Upper lobe of left lung (tissue), 6 donors: ENCODE measurements at regions not wholly inside any gene's neighbourhood (a gene's known extent, or its start where the extent isn't known, plus 50 kb on each side); places are given as distances from the start of the nearest gene placed in this dataset.
A peak's percentile ranks its signal among the peaks of the same experiment; 100 is the strongest.

ENCODE experiments used
- ATAC-seq, 2 donors: fragments of 200-7000 bp; cut with Tn5 transposase; one replicate each; pipeline ENCODE4 v1.9.1; 2022; ENCODE audit warnings: mild to moderate bottlenecking in 2 of 2, moderate library complexity in 2 of 2; ENCODE audit not compliant: low FRiP score in 2 of 2
- DNase-seq, 2 donors: peaks; one replicate each; pipeline ENCODE4 v3.0.0-alpha.2; 2019 to 2020
- H3K27ac ChIP-seq, 4 donors: fragments of 200-600 bp; sonication (generic); one replicate each; pipeline ENCODE4 v1.5.1; 2016 to 2019
- H3K27me3 ChIP-seq, 4 donors: fragments of 200-600 bp; sonication (generic); one replicate each; pipeline ENCODE4 v1.5.1; 2017 to 2019
- H3K36me3 ChIP-seq, 4 donors: fragments of 200-600 bp; sonication (generic); one replicate each; pipeline ENCODE4 v1.5.1; 2016 to 2019
- H3K4me1 ChIP-seq, 4 donors: fragments of 200-600 bp; sonication (generic); one replicate each; pipeline ENCODE4 v1.5.1; 2018 to 2019
- H3K4me3 ChIP-seq, 4 donors: fragments of 200-600 bp; sonication (generic); one replicate each; pipeline ENCODE4 v1.5.1; 2017 to 2019; ENCODE audit warnings: mild to moderate bottlenecking in 2 of 4, moderate library complexity in 1 of 4
- H3K9me3 ChIP-seq, 4 donors: fragments of 200-600 bp; sonication (generic); one replicate each; pipeline ENCODE4 v1.5.1; 2018 to 2019
- EP300 ChIP-seq, 4 donors: sonication (generic); formaldehyde crosslinking; IDR thresholded peaks; one replicate each; pipeline ENCODE4 v1.5.1; 2017; ENCODE audit warnings: antibody characterized with exemption in 4 of 4, control low read depth in 2 of 4
- POLR2A ChIP-seq, 4 donors: fragments of 450-650 bp; IDR thresholded peaks; one replicate each; pipeline ENCODE4 v1.5.1; 2016 to 2017; ENCODE audit warnings: antibody characterized with exemption in 4 of 4, mild to moderate bottlenecking in 2 of 4
- POLR2AphosphoS5 ChIP-seq, 2 donors: sonication (generic); formaldehyde crosslinking; IDR thresholded peaks; one replicate each; pipeline ENCODE4 v1.5.1; 2017; ENCODE audit warnings: antibody characterized with exemption in 2 of 2
- WGBS, 2 donors: methylation state at CpG; one replicate each; pipeline ENCODE4 v1.1.5; 2017 to 2018; 5-methylcytosine and 5-hydroxymethylcytosine counted together
- TF ChIP-seq, protein P1 (sequence below), 6 experiments: fragments of 450-650 bp in 4 of 6; fragments of 200-600 bp in 2 of 6; sonication (generic) in 2 of 6; IDR thresholded peaks; one replicate each; pipeline ENCODE4 v1.5.1; 2016 to 2019; ENCODE audit warnings: antibody characterized with exemption in 6 of 6
- donor health status: DM: no; HTN: no; CAD: no; lungs with moderate emphysema.
- donor health status: DM: no; HTN: yes; CAD: no; lungs with severe emphysema.

DNA sequence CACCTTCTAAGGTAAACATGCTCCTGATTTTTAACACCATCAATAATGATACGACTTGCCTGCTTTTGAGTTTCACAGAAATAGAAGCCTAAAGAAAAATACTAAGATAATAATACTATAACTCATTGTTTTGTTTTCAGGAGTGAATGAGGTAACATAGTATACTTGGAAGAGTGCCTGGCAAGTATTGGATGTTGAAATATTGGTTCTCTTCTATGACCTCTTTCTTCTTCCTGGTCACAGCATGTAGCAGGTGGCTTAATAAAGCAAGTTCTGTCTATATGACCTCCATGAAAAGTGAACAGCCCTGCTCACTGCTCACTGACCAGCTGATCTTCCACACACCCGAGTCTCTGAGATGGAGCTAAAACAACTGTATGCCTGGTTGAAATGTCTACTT, 312.3 kb upstream of the ONECUT1 start:
- no peaks in the 10 kb centered on the region for H3K4me1 ChIP-seq
- ATAC-seq, result no peak
- no peak overlapping the region for H3K4me3 ChIP-seq
- H3K9me3 ChIP-seq, result no peaks in the 10 kb centered on the region
- no peak for TF ChIP-seq POLR2AphosphoS5 (IDR thresholded peaks at IDR 0.05)
- TF ChIP-seq, protein P1, sequence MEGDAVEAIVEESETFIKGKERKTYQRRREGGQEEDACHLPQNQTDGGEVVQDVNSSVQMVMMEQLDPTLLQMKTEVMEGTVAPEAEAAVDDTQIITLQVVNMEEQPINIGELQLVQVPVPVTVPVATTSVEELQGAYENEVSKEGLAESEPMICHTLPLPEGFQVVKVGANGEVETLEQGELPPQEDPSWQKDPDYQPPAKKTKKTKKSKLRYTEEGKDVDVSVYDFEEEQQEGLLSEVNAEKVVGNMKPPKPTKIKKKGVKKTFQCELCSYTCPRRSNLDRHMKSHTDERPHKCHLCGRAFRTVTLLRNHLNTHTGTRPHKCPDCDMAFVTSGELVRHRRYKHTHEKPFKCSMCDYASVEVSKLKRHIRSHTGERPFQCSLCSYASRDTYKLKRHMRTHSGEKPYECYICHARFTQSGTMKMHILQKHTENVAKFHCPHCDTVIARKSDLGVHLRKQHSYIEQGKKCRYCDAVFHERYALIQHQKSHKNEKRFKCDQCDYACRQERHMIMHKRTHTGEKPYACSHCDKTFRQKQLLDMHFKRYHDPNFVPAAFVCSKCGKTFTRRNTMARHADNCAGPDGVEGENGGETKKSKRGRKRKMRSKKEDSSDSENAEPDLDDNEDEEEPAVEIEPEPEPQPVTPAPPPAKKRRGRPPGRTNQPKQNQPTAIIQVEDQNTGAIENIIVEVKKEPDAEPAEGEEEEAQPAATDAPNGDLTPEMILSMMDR (IDR thresholded peaks at IDR 0.05), result no peak
- 63 to 67% methylated on average over 2 of the region's 2 CpGs for WGBS, 2 donors
- H3K27me3 ChIP-seq, result no peaks in the 10 kb centered on the region
- no peak overlapping the region for H3K27ac ChIP-seq
- no peak for DNase-seq
- H3K36me3 ChIP-seq, result no peaks in the 10 kb centered on the region

DNA sequence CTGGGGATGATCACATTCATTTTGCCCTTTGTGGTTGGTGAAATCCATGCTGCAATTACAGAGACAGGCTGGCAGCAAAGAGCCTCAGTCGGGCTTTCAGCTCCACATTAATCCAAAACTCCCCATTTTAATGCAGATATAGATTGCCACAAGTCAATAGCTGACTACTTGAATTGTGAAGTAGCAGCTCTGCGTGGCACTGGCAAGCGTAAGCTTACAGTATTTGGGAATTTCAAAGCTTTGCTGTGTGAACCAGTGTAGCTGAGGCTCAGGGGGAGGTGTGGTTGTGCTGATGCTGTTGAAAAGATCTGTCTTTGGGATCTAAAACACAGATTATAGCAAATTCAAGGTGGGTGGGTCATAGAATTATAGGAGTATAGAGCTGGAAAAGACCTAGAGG, 290.3 kb upstream of the ONECUT1 start:
- H3K4me1 ChIP-seq, result no peaks in the 10 kb centered on the region

DNA sequence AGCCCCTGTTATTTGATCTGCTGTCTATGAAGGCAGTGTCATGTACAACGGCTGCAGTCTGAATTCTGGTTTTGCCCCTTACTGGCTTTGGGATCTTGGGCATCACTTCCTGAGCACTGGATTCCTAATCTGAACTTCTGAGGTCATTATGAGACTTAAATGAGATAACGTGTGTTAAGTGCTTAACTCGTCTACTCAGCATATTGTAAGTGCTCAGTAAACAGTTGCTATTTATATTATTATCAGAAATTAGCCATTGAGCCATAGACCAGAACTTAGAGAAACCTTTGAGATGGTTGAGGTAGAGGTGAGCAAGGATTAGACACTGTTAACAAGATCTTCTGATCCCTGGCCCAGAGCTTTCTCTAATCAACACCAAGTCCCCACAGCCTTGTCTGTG, 284.1 kb upstream of the ONECUT1 start:
- no peaks in the 10 kb centered on the region for H3K9me3 ChIP-seq
- no peaks in the 10 kb centered on the region for H3K4me1 ChIP-seq
- no peak overlapping the region for H3K27ac ChIP-seq
- TF ChIP-seq POLR2AphosphoS5 (IDR thresholded peaks at IDR 0.05), result no peak
- TF ChIP-seq EP300 (IDR thresholded peaks at IDR 0.05), result no peak
- no peak for TF ChIP-seq POLR2A (IDR thresholded peaks at IDR 0.05)
- TF ChIP-seq, protein P1 (IDR thresholded peaks at IDR 0.05), result no peak
- H3K27me3 ChIP-seq, result no peaks in the 10 kb centered on the region
- no peaks in the 10 kb centered on the region for H3K36me3 ChIP-seq
- DNase-seq (no peak), ATAC-seq (no peak)
- WGBS, 2 donors, result 39 to 45% methylated on average over 3 of the region's 3 CpGs
- no peak overlapping the region for H3K4me3 ChIP-seq

More for the DNA sequence above, 290.3 kb upstream of the ONECUT1 start:
- ATAC-seq (no peak), DNase-seq (no peak)
- H3K27me3 ChIP-seq, result no peaks in the 10 kb centered on the region
- H3K4me3 ChIP-seq, result no peak overlapping the region
- 34 to 39% methylated on average over 3 of the region's 3 CpGs for WGBS, 2 donors
- no peaks in the 10 kb centered on the region for H3K36me3 ChIP-seq
- TF ChIP-seq EP300 (IDR thresholded peaks at IDR 0.05) (no peak), POLR2A (IDR thresholded peaks at IDR 0.05) (no peak), POLR2AphosphoS5 (IDR thresholded peaks at IDR 0.05) (no peak)
- TF ChIP-seq, protein P1 (IDR thresholded peaks at IDR 0.05), result no peak
- no peaks in the 10 kb centered on the region for H3K9me3 ChIP-seq
- no peak overlapping the region for H3K27ac ChIP-seq

DNA sequence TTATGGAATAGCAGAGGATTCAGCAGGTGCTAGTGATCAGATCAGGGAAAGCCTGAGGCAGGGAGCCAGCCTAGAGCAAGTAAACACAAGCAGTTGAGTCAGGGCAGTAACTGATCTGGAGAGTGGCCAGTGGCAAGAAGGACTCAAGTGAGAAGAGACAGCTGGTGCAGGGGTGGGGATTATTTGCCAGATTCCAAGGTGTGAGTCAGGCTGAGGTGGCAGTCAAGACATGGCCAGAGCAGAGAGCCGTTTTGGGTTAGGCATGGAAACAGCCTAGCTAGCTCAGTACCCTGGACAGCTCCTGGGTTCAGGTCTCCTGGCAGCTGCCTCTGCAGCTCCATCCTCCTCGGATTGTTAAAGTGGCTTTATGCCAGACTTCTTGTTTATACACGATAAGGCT, 281.9 kb upstream of the ONECUT1 start:
- WGBS, 2 donors, result 3 to 5% methylated on average over 3 of the region's 3 CpGs
- no peak for TF ChIP-seq POLR2AphosphoS5 (IDR thresholded peaks at IDR 0.05)
- TF ChIP-seq EP300 (IDR thresholded peaks at IDR 0.05), result no peak
- no peak for TF ChIP-seq POLR2A (IDR thresholded peaks at IDR 0.05)
- TF ChIP-seq, protein P1 (IDR thresholded peaks at IDR 0.05), result no peak
- no peak overlapping the region for H3K4me3 ChIP-seq
- no peaks in the 10 kb centered on the region for H3K36me3 ChIP-seq
- H3K4me1 ChIP-seq, result no peaks in the 10 kb centered on the region
- H3K27me3 ChIP-seq, result no peaks in the 10 kb centered on the region
- H3K27ac ChIP-seq, result no peak overlapping the region
- H3K9me3 ChIP-seq, result no peaks in the 10 kb centered on the region
- peak in 1 of 2 donors; percentile 19 for DNase-seq
- no peak for ATAC-seq

DNA sequence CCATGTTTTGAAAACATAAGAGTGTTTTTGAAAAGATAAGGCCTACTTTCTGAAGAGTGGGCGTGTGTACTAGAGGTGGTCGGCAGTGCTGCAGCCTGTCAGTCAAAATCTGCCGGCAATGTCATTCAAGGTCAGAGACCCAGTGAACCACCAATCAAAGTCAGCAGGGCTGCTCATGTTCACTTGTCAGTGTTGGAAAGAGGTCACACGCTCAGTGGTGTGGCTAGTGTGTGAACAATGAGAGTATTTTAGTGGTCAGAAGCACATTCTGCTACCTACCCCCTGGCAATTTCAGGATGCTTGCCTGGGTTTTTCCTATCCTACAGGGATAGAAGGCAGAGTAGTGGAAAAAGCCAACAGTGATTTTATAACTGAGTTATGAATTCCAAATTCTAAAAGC, 278.5 kb upstream of the ONECUT1 start:
- Histone ChIP-seq H3K36me3 (no peaks in the 10 kb centered on the region), H3K4me1 (no peaks in the 10 kb centered on the region), H3K9me3 (no peaks in the 10 kb centered on the region), H3K4me3 (no peak overlapping the region), H3K27me3 (no peaks in the 10 kb centered on the region), H3K27ac (no peak overlapping the region)
- no peak for ATAC-seq
- WGBS, 2 donors, result 59 to 65% methylated on average over 4 of the region's 4 CpGs
- TF ChIP-seq EP300 (IDR thresholded peaks at IDR 0.05), result no peak
- TF ChIP-seq, protein P1 (IDR thresholded peaks at IDR 0.05), result no peak
- TF ChIP-seq POLR2A (IDR thresholded peaks at IDR 0.05), result no peak
- TF ChIP-seq POLR2AphosphoS5 (IDR thresholded peaks at IDR 0.05), result no peak
- DNase-seq, result no peak
